ENCODE measurements at regions not wholly inside any gene's neighbourhood (a gene's known extent, or its start where the extent isn't known, plus 50 kb on each side); places are given as distances from the start of the nearest gene placed in this dataset.

- TF ChIP-seq CTCF (IDR thresholded peaks at IDR 0.05; ENCODE audit: control extremely low read depth in 1 of 3, insufficient read depth in 1 of 3, low read depth in 1 of 3, low read length in 3 of 3) = no peak
- no peak for TF ChIP-seq TAF1 (IDR thresholded peaks at IDR 0.05; ENCODE audit: low read depth, low read length)
- no peak for TF ChIP-seq POLR2A (IDR thresholded peaks at IDR 0.05; ENCODE audit: control extremely low read depth in 1 of 2, low read depth in 2 of 2, low read length in 2 of 2)
- TF ChIP-seq MAFK (IDR thresholded peaks at IDR 0.05; ENCODE audit: low read depth, low read length) = no peak
- TF ChIP-seq USF2 (IDR thresholded peaks at IDR 0.05; ENCODE audit: low read length) = no peak
- TF ChIP-seq FOSL1 (IDR thresholded peaks at IDR 0.05; ENCODE audit: insufficient read depth, low read depth, low read length) = no peak
- TF ChIP-seq RAD21 (IDR thresholded peaks at IDR 0.05 in 1 of 2, conservative IDR thresholded peaks at IDR 0.05 in 1 of 2; ENCODE audit: low read depth in 2 of 2, low read length in 2 of 2) = no peak
- no peak for TF ChIP-seq MAX (IDR thresholded peaks at IDR 0.05)
- TF ChIP-seq EZH2 (IDR thresholded peaks at IDR 0.05; ENCODE audit: low read depth, low read length, severe bottlenecking) = no peak
- TF ChIP-seq EGR1 (IDR thresholded peaks at IDR 0.05; ENCODE audit: borderline replicate concordance, low read depth, low read length) = no peak
Observed at GRCh38 chr2:57444752-57445430, 601.7 kb upstream of the VRK2 start.

Measured in H1 (cell line).